ENCODE measurements at regions not wholly inside any gene's neighbourhood (a gene's known extent, or its start where the extent isn't known, plus 50 kb on each side); places are given as distances from the start of the nearest gene placed in this dataset.

DNA sequence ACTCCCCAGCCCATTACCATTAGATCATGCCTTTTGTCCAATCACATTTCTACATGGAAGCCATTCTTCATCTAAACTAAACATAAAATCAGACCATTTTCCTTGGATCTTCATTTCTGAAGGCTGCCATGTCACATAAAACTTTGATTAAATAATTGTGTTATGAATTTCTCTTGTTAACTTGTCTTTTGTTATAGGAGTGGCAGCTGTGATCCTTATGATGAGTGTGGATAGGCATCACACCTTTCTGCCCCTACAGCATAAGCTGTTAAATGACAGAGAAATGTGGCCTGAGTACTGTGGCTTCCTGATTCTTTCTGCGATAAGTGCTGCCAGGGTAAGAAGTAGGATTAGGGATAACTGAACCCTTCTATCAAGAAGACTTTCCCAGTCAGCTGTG lies 247.1 kb upstream of the MOCS1 start:
- peaks cover 2% of the 10 kb centered on the region for H3K9me3 ChIP-seq (ENCODE audit: control insufficient read depth, low read length)
- no peak overlapping the region for H3K4me3 ChIP-seq (ENCODE audit: insufficient read depth, low read depth, low read length)
- H3K36me3 ChIP-seq (ENCODE audit: control insufficient read depth, insufficient read depth, low read length), result no peaks in the 10 kb centered on the region
- H3K27ac ChIP-seq (ENCODE audit: insufficient read depth, low read depth, low read length, poor library complexity, severe bottlenecking), result no peak overlapping the region
- no peaks in the 10 kb centered on the region for H3K27me3 ChIP-seq (ENCODE audit: control insufficient read depth, insufficient read depth, low read length, poor library complexity, severe bottlenecking)
- H3K4me1 ChIP-seq (ENCODE audit: control insufficient read depth, insufficient read depth, low read length), result no peaks in the 10 kb centered on the region
- 100% methylated on average over 1 of the region's 1 CpG for WGBS, 2 experiments

DNA sequence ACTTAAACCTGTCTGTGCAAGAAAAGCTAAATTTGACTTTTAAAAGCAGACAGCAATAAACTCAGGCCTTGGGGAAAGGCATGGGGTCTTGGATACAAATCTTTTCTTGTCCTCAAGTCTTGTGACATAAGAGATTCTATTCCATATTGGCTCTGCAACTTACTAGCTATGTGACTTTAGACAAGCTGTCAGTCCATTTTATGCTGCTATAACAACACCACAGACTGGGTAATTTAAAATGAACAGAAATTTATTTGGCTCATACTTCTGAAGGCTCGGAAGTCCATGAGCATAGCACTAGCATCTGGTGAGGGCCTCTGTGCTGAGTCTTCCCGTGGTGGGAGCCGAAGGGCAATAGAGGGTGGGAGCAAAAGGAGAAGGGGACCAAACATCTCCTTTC lies 246.0 kb upstream of the MOCS1 start:
- H3K27ac ChIP-seq (ENCODE audit: insufficient read depth, low read depth, low read length, poor library complexity, severe bottlenecking), result no peak overlapping the region
- WGBS, 2 experiments, result 84 to 100% methylated on average over 3 of the region's 3 CpGs
- H3K36me3 ChIP-seq (ENCODE audit: control insufficient read depth, insufficient read depth, low read length), result no peaks in the 10 kb centered on the region
- H3K4me3 ChIP-seq (ENCODE audit: insufficient read depth, low read depth, low read length), result no peak overlapping the region
- no peaks in the 10 kb centered on the region for H3K4me1 ChIP-seq (ENCODE audit: control insufficient read depth, insufficient read depth, low read length)
- H3K27me3 ChIP-seq (ENCODE audit: control insufficient read depth, insufficient read depth, low read length, poor library complexity, severe bottlenecking), result no peaks in the 10 kb centered on the region
- H3K9me3 ChIP-seq (ENCODE audit: control insufficient read depth, low read length), result peaks cover 2% of the 10 kb centered on the region

DNA sequence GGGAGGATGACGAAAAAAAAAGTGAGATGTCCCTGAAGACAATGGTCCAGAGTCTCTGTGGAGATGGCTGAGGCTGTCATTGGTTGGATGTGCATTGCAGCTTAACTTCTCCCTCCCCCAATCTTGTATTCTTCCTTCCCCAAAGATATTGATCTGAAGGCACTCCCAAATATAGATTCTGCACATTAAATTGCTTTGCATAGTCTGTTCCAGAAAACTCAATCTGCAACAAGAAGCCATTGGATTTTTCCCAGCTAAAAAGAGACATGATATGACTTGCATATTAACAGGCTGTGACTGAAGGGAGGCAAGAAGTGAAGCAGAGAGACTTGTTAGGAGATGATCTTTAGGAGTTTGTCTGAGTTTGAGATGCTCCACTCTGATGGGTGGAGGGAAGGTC lies 245.2 kb upstream of the MOCS1 start:
- H3K4me1 ChIP-seq (ENCODE audit: control insufficient read depth, insufficient read depth, low read length), result no peaks in the 10 kb centered on the region
- H3K9me3 ChIP-seq (ENCODE audit: control insufficient read depth, low read length), result no peaks in the 10 kb centered on the region
- no peaks in the 10 kb centered on the region for H3K36me3 ChIP-seq (ENCODE audit: control insufficient read depth, insufficient read depth, low read length)
- H3K4me3 ChIP-seq (ENCODE audit: insufficient read depth, low read depth, low read length), result no peak overlapping the region
- H3K27me3 ChIP-seq (ENCODE audit: control insufficient read depth, insufficient read depth, low read length, poor library complexity, severe bottlenecking), result no peaks in the 10 kb centered on the region
- no peak overlapping the region for H3K27ac ChIP-seq (ENCODE audit: insufficient read depth, low read depth, low read length, poor library complexity, severe bottlenecking)
- WGBS, 2 experiments, result 89 to 100% methylated on average over 1 of the region's 1 CpG

DNA sequence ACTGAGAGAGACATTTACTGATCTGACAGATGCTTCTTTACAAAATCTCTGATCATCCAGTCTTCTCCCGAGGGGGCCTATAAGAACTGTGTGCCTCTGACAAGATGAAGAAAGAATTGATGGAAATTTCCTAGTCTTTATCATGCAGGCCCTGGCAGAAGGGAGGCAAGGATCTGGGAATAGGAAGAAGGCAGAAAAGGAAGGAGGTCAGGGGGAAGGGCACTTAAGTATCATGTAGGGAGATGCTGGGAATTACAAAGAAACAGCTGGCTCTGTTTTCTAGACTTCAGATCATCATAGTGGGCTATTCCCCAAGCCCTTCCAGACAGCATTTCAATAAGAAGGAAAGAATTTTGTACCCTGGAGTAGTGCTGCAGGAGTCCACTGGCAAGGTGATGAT lies 243.3 kb upstream of the MOCS1 start:
- Histone ChIP-seq H3K27me3 (ENCODE audit: control insufficient read depth, insufficient read depth, low read length, poor library complexity, severe bottlenecking) (no peaks in the 10 kb centered on the region), H3K9me3 (ENCODE audit: control insufficient read depth, low read length) (no peaks in the 10 kb centered on the region), H3K4me1 (ENCODE audit: control insufficient read depth, insufficient read depth, low read length) (no peaks in the 10 kb centered on the region), H3K4me3 (ENCODE audit: insufficient read depth, low read depth, low read length) (no peak overlapping the region), H3K36me3 (ENCODE audit: control insufficient read depth, insufficient read depth, low read length) (no peaks in the 10 kb centered on the region), H3K27ac (ENCODE audit: insufficient read depth, low read depth, low read length, poor library complexity, severe bottlenecking) (no peak overlapping the region)
- WGBS, 2 experiments, result 67% methylated on average over 1 of the region's 1 CpG

DNA sequence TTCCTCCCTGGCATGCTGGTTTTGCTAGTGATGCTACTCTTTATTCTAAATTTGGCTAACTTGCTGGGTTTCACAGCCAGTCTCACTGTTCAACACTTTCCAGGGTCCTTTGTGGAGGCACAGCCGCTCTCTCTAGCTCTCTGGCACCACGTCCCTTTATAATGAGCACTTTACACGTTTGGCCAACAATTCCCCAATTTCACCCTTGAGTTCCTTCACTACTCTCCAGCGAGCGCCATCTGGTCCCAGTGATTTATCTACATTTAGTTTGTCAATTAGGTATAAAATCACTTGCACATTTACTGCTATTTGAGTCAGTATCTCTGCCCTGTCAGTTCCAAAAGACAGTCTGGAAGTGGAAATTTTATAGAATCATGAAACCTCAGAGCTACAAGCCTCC lies 241.9 kb upstream of the MOCS1 start:
- Histone ChIP-seq H3K4me3 (ENCODE audit: insufficient read depth, low read depth, low read length) (no peak overlapping the region), H3K36me3 (ENCODE audit: control insufficient read depth, insufficient read depth, low read length) (no peaks in the 10 kb centered on the region), H3K27ac (ENCODE audit: insufficient read depth, low read depth, low read length, poor library complexity, severe bottlenecking) (no peak overlapping the region), H3K27me3 (ENCODE audit: control insufficient read depth, insufficient read depth, low read length, poor library complexity, severe bottlenecking) (no peaks in the 10 kb centered on the region), H3K9me3 (ENCODE audit: control insufficient read depth, low read length) (no peaks in the 10 kb centered on the region), H3K4me1 (ENCODE audit: control insufficient read depth, insufficient read depth, low read length) (no peaks in the 10 kb centered on the region)
- WGBS, 2 experiments, result 91 to 94% methylated on average over 3 to 5 of the region's 5 CpGs

DNA sequence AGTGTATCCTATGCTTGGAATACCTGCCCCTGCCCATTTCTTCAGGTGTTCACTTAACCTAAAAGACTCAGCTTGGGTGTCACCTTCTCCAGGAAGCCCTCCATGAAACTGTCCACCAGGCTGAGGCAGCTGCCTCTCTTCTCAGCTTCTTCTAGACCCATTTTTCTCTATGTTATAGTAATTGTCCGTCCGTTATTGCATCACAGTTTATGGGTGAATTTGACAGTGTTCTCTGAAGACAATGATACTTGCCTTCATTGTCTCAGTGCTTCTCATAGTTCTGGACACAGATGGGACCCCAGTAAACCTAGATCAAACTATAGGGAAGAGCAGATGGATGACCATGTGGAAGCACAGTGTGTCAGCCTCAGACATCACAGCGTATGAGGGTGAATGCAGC lies 238.0 kb upstream of the MOCS1 start:
- 93 to 98% methylated on average over 3 of the region's 3 CpGs for WGBS, 2 experiments
- H3K9me3 ChIP-seq (ENCODE audit: control insufficient read depth, low read length), result no peaks in the 10 kb centered on the region
- H3K36me3 ChIP-seq (ENCODE audit: control insufficient read depth, insufficient read depth, low read length), result no peaks in the 10 kb centered on the region
- no peak overlapping the region for H3K27ac ChIP-seq (ENCODE audit: insufficient read depth, low read depth, low read length, poor library complexity, severe bottlenecking)
- H3K27me3 ChIP-seq (ENCODE audit: control insufficient read depth, insufficient read depth, low read length, poor library complexity, severe bottlenecking), result no peaks in the 10 kb centered on the region
- no peaks in the 10 kb centered on the region for H3K4me1 ChIP-seq (ENCODE audit: control insufficient read depth, insufficient read depth, low read length)
- no peak overlapping the region for H3K4me3 ChIP-seq (ENCODE audit: insufficient read depth, low read depth, low read length)

DNA sequence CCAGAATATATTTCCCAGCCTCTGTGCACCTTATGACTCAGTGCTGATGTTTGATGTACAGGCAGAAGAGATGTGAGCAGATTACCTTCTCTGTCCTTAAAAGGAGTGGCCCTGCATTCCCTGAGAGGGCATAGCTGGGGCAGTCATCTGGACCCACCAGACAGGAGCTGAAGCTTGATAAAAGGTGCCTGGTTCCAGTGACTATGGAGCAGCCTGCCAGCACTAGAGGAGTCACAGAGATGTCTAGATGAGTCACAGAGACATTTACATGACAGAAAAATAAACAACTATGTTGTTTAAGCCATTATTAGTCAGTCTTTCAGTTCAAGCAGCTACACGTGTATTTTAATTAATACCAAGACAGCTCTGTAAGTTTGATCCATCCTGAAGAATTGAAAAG lies 237.1 kb upstream of the MOCS1 start:
- WGBS, 2 experiments, result 89% methylated on average over 1 of the region's 1 CpG
- H3K36me3 ChIP-seq (ENCODE audit: control insufficient read depth, insufficient read depth, low read length), result no peaks in the 10 kb centered on the region

DNA sequence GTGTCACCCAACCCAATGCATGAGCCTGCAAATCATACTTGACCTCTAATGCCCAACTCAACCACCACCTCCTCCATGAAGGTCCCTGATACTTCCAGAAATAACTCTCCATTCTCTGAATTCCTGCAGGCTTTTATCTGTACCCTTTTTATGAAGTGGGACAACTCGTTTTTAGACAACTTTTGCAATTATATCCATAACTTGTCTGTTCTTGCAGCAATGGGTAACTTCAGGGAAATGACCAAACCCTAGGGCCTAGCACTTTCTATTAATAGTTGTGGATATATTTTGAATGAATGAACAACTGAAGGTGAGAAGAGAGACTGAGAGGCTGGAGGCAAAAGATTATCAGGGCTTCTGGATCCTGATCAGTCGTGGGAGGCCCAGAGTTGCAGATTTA lies 236.6 kb upstream of the MOCS1 start:
- no peak overlapping the region for H3K27ac ChIP-seq (ENCODE audit: insufficient read depth, low read depth, low read length, poor library complexity, severe bottlenecking)
- no peaks in the 10 kb centered on the region for H3K36me3 ChIP-seq (ENCODE audit: control insufficient read depth, insufficient read depth, low read length)
- no peak overlapping the region for H3K4me3 ChIP-seq (ENCODE audit: insufficient read depth, low read depth, low read length)
- H3K4me1 ChIP-seq (ENCODE audit: control insufficient read depth, insufficient read depth, low read length), result no peaks in the 10 kb centered on the region
- H3K27me3 ChIP-seq (ENCODE audit: control insufficient read depth, insufficient read depth, low read length, poor library complexity, severe bottlenecking), result no peaks in the 10 kb centered on the region
- 86 to 90% methylated on average over 1 to 2 of the region's 2 CpGs for WGBS, 2 experiments
- H3K9me3 ChIP-seq (ENCODE audit: control insufficient read depth, low read length), result no peaks in the 10 kb centered on the region

More for the DNA sequence above, 237.1 kb upstream of the MOCS1 start:
- no peak overlapping the region for H3K27ac ChIP-seq (ENCODE audit: insufficient read depth, low read depth, low read length, poor library complexity, severe bottlenecking)
- no peaks in the 10 kb centered on the region for H3K27me3 ChIP-seq (ENCODE audit: control insufficient read depth, insufficient read depth, low read length, poor library complexity, severe bottlenecking)
- H3K4me3 ChIP-seq (ENCODE audit: insufficient read depth, low read depth, low read length), result no peak overlapping the region
- H3K4me1 ChIP-seq (ENCODE audit: control insufficient read depth, insufficient read depth, low read length), result no peaks in the 10 kb centered on the region
- H3K9me3 ChIP-seq (ENCODE audit: control insufficient read depth, low read length), result no peaks in the 10 kb centered on the region

DNA sequence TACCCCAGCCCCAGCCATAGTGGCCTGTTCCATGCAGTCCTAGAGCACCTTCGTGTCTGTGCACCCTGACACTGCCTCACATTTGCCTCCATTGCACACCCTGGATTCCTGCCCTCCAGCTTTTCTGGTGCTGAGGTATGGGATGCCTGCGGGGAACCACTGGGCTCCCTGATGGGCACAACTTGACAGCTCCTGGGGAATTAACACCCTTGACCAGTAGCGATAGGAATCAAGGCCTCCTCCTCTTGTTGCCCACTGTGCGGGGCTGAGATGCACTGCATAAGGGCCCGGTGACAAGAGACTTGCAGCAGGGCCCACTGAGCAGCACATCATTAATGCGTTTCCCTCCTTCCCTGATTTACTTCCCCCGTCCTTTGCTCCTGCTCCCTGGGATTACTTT lies 235.6 kb upstream of the MOCS1 start:
- Histone ChIP-seq H3K4me1 (ENCODE audit: control insufficient read depth, insufficient read depth, low read length) (no peaks in the 10 kb centered on the region), H3K4me3 (ENCODE audit: insufficient read depth, low read depth, low read length) (no peak overlapping the region), H3K27ac (ENCODE audit: insufficient read depth, low read depth, low read length, poor library complexity, severe bottlenecking) (no peak overlapping the region), H3K36me3 (ENCODE audit: control insufficient read depth, insufficient read depth, low read length) (no peaks in the 10 kb centered on the region), H3K9me3 (ENCODE audit: control insufficient read depth, low read length) (no peaks in the 10 kb centered on the region), H3K27me3 (ENCODE audit: control insufficient read depth, insufficient read depth, low read length, poor library complexity, severe bottlenecking) (no peaks in the 10 kb centered on the region)
- WGBS, 2 experiments, result 83 to 84% methylated on average over 7 of the region's 7 CpGs

DNA sequence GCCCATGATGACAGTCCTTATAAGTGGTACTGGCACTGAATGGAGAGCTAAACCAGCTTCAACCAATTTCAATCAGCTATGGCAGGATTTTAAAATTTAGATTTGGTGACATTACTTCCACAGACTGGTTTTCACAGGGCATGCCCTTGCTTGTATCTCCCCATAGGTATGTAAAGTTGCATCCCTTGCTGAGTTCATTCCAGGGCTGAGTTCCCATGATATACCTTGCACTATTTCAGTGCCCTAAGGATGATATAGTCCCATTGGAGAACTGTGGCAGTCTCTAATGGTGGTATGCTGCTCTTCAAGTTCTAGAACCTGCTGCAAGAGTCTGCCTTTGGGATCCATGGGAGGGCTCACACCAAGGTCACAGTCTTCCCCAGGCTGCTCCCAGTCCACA lies 232.7 kb upstream of the MOCS1 start:
- no peaks in the 10 kb centered on the region for H3K36me3 ChIP-seq (ENCODE audit: control insufficient read depth, insufficient read depth, low read length)
- H3K4me3 ChIP-seq (ENCODE audit: insufficient read depth, low read depth, low read length), result no peak overlapping the region
- no peaks in the 10 kb centered on the region for H3K9me3 ChIP-seq (ENCODE audit: control insufficient read depth, low read length)
- no peaks in the 10 kb centered on the region for H3K27me3 ChIP-seq (ENCODE audit: control insufficient read depth, insufficient read depth, low read length, poor library complexity, severe bottlenecking)
- no peak overlapping the region for H3K27ac ChIP-seq (ENCODE audit: insufficient read depth, low read depth, low read length, poor library complexity, severe bottlenecking)
- no peaks in the 10 kb centered on the region for H3K4me1 ChIP-seq (ENCODE audit: control insufficient read depth, insufficient read depth, low read length)

DNA sequence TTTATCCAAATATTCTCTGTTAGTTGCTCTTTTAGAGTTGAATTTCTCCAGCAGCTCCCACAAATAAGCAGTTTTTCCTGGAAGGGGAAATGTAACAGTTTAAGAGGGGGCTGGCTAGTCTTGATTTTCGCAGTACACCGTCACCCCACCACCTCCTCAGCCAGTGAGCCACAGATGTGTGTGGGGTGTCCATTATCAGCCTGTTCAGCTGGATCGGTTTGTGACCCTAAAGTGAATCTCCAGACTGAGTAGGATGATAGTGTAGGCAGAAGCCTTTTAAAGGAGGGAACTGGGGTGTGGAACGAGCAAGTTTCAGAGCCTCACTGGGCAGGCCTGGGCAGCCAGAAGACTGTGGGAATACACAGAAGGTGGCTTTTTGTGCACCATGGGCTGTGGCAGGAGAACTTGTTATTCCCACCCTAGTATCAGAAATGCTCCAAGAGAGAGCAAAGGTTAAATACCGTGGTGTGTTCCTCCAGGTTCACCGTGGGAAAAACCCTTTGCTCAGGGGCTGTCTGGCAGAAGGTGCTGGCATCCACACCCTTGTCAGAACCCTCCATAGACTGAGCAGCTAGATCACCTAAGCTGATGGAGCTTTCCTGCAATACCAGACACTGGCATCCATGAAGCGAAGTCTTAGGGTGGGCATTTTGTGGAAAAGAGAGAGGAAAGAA lies 230.9 kb upstream of the MOCS1 start:
- Histone ChIP-seq H3K36me3 (ENCODE audit: control insufficient read depth, insufficient read depth, low read length) (no peaks in the 10 kb centered on the region), H3K4me3 (ENCODE audit: insufficient read depth, low read depth, low read length) (no peak overlapping the region), H3K27me3 (ENCODE audit: control insufficient read depth, insufficient read depth, low read length, poor library complexity, severe bottlenecking) (no peaks in the 10 kb centered on the region), H3K4me1 (ENCODE audit: control insufficient read depth, insufficient read depth, low read length) (no peaks in the 10 kb centered on the region), H3K9me3 (ENCODE audit: control insufficient read depth, low read length) (no peaks in the 10 kb centered on the region), H3K27ac (ENCODE audit: insufficient read depth, low read depth, low read length, poor library complexity, severe bottlenecking) (no peak overlapping the region)
- 95 to 98% methylated on average over 5 to 7 of the region's 7 CpGs for WGBS, 2 experiments

Measured in ectodermal cell (in vitro differentiated cells).